T-helper 2 cell (primary cell): ENCODE measurements at regions not wholly inside any gene's neighbourhood (a gene's known extent, or its start where the extent isn't known, plus 50 kb on each side); places are given as distances from the start of the nearest gene placed in this dataset.
"Not testable (repeated sequence)": the region's sequence is repeated elsewhere in the genome, so short reads cannot be mapped to it uniquely, and the experiment has no call there.

Experiments used
- DNase-seq, 5 experiments: peaks; one replicate each; pipeline versions ENCODE4 v3.0.0 to v3.0.0-alpha.2; 2012 to 2022

DNA sequence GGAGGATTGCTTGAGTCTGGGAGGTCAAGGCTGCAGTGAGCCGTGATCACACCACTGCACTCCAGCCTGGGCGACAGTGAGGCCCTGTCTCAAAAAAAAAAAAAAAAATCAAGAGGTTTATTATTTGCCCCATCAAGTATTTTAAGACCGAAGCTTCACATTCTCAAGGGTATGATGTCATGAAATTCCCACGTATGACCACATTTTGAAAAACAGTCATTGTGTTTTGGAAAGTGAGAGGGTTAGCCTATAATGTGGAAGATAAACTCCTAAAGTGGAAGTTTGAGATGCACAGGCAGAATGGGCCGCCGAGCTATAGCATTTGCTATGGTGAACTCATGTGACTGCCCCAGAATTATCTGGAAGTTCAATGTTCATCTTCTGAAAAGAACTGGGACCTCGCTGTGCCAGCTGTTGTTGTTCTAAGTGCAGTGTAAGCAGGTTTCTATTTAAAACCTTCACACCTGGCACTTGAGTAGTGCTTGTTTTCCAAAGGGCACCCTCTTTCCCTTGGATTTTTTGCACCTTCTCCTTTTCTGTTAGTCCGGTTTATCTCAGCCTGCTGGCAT is 96.9 kb upstream of the SLC25A33 start:
- DNase-seq, result no peak

DNA sequence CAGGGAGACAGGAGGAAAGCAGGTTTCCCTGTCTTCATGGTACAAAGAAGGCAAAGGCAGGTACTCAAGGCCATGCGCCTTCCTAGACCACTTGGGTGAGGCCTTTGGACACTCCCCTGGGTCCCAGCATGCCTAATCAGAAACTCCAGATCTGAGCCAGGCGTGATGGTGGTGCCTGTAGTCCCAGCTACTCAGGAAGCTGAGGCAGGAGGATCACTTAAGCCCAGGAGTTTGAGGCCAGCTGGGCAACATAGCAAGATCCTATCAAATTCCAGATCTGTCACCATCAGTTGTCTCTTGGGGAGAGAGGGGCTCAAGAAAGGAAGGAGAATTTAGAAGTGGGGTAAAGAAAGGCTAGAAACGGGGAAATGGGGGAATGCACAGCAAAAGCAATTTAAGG is 96.3 kb upstream of the SLC25A33 start:
- DNase-seq, result no peak

DNA sequence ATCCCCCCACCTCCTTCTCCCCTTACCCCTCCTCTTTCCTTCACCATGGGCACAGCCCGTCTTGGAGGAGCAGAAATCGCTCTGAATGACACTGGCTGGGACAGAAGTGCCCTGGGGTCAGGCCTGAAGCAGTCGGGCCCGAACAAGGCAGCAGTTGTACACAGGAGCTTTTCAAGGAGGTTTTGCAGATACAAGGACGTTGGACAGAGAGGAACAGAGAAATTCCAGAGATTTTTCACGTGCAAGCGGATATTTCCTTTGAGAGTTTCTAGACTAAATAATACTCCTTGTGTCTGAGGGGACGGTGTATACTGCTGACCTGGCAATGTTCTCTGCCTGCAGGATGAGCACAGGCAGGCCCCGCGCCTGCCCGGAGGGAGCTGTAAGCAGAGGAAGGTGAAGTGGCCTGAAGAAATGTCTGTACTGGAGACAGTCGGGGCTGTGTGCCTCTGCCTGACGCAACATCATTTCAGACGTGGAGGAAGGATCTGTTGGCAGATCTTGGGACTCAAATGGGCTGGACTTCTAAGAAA is 95.3 kb upstream of the SLC25A33 start:
- no peak for DNase-seq

DNA sequence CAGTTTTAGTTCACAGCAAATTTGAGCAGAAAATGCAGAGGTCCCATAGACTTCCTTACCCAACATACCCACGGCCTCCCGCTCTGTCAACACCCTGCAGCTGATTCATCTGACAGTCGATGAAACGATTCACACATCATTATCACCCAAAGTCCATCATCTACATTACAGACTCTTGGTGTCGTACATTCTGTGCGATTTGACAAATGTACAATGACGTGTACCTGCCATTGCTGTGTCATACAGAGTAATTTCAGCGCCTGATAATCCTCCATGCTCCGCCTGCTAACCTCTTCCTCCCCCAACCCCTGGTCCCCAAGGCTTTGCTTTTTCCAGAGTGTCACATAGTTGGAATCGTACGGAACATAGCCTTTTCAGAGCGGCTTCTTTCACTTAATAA is 94.7 kb upstream of the SLC25A33 start:
- no peak for DNase-seq

DNA sequence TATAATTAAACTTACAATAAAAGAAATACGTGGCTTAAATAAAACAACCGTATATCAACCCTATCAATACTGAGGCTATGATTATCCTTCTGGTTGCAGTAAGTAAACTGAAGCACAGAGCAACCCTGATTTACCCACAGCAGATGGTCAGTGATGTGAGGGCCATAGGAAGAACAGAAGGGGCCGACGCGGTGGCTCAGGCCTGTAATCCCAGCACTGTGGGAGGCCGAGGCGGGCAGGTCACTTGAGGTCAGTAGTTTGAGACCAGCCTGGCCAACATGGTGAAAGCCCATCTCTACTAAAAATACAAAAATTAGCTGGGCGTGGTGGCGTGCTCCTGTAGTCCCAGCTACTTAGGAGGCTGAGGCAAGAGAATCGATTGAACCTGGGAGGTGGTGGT is 94.2 kb upstream of the SLC25A33 start:
- DNase-seq, result not testable (repeated sequence)

- DNase-seq, result no peak
These were observed 91.9 kb upstream of the SLC25A33 start for GRCh38 chr1:9447215-9447960.

DNA sequence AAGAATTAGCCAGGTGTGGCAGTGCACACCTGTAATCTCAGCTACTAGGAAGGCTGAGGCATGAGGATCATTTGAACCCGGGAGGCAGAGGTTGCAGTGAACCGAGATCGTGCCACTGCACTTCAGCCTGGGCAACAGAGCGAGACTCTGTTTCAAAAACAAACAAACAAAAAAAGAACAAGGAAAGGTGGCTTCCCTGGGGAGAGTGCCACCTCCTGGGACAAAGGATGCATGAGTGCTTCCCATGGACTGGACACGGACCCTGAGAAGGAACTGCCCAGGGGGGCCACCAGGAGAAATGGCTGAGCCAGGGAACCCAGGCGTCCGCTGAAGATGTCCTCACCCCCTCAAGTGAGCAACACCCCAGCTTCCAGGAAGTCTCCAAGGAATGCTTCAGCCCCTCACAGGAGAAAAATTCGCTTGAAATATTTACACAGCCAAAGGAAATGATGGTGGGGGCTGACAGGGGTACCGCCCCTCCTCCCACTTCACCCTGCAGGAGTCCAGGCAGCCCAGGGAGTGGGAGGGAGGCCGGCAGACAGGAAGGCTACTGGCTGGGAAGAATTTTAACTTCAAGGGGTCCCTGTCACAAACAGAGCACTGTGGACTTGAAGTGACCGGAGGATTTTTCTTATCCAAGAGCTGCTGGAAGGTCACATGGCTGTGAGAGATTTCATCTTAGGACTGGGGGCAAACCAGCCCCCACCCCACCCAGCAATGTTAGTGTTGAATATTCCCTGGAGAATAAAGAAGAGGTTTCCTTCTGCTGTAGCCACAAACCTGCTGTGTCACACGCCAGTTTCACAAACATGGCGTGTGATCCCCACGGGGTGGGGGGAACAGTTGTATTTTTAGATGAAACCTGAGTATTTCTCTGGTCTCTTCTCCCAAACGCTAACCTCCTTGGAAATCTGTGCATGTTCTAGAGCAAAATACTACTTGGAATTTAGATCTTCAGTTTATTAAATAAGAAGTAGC is 90.8 kb upstream of the SLC25A33 start:
- DNase-seq, result no peak

GRCh38 chr1:9449110-9449627 is 90.1 kb upstream of the SLC25A33 start:
- DNase-seq, result no peak

GRCh38 chr1:9449976-9450696 is 89.1 kb upstream of the SLC25A33 start:
- no peak for DNase-seq

DNA sequence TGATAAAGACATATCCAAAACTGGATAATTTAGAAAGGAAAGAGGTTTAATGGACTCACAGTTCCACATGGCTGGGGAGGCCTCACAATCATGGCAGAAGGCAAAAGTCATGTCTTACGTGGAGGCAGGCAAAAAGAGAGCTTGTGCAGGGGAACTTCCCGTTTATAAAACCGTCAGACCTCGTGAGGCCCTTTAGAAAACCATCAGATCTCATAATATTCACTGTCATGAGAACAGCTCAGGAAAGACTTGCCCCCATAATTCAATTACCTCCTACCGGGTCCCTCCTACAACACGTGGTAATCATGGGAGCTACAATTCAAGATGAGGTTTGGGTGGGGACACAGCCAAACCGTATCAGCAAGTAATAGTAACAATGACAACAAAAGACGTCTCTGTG is 88.2 kb upstream of the SLC25A33 start:
- no peak for DNase-seq

GRCh38 chr1:9452516-9453140 is 86.6 kb upstream of the SLC25A33 start:
- DNase-seq, result no peak

- no peak for DNase-seq
These were observed 85.9 kb upstream of the SLC25A33 start for GRCh38 chr1:9453375-9453774.

DNA sequence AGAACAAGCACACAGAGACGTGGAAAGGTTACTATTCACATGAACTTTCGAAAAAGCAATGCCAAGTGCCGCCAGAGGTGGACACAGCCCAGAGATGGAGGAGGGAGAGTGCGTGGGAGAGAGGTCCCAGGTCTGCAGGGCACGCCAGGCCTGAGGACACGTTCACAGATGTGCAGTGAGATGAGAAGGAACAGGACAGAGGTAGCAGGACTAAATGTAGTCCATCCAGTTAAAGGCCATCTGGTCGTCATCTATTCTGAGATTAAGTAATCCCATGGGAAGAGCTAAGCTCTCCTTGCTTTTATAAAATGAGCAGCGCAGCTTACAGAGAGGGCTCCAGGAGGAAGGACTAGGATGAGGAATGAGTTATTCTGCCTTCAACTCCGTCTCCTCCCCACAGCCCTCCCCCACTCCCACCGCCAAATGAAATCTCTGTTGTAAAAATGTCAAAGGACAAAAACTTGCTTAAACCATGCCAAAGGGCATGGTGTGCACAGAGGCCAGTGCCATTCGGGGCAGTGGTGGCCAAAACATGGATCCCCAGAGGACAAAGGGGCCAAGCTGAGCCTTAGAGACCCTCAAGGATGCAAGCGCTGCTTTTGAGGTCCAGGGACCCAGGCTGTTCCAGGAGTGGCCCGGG is 85.4 kb upstream of the SLC25A33 start:
- no peak for DNase-seq

GRCh38 chr1:9454494-9455066 is 84.7 kb upstream of the SLC25A33 start:
- no peak for DNase-seq

DNA sequence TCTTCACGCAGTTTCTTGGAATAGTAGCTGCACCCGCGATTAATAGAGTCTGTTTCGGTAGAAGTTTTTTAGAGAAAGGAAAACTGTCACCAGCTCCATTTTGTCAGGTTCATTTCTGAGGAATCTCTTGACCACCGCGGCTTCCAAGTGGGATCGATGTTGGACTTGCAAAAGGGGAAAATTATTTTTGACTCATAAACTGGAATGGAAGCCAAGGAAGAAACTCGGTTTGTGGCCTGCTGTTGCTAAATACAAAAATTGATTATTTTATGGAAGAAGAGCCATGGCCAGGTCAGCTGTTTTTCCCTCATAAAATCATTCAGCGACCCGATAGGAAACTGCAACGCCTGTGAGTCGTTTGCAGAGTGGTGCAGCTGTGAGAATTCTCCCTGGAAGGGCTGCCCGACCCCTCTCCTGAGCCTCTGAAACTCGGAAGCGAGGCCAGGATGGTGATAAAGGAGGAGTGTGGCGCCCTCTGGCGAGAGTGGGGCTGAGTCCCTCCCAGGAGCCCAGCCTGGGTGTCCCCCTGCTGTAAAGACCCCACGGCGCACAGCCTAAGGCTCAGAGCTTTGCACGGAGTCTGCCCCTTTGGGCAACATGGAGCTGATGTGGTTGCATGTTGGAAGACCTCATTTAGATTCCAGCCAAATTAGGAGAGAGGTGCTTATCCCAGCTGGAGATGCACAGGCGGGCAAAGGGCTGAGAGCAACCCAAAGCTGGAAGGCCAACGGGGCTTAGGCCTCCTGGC is 83.6 kb upstream of the SLC25A33 start:
- peak; percentile 12 to 63 (median 50) for DNase-seq

DNA sequence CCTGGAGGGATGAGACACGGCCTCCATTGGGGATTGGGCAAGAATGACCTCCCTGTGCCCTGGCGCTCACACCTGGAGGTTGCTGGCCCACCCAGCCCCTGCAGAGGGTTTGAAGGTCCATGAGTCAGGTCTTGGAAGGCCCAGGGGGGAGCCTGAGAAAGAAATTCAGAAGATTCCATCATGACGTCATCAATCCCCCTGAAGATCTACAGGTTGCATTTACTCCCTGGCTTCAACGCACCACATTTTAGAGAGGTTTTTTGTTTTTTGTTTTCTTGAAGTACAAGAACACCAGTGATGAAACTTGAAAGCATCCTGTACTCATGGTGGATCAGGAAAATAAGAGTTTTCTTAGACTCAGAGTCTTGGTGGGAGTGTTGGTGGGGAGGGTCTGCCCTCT is 82.4 kb upstream of the SLC25A33 start:
- no peak for DNase-seq

DNA sequence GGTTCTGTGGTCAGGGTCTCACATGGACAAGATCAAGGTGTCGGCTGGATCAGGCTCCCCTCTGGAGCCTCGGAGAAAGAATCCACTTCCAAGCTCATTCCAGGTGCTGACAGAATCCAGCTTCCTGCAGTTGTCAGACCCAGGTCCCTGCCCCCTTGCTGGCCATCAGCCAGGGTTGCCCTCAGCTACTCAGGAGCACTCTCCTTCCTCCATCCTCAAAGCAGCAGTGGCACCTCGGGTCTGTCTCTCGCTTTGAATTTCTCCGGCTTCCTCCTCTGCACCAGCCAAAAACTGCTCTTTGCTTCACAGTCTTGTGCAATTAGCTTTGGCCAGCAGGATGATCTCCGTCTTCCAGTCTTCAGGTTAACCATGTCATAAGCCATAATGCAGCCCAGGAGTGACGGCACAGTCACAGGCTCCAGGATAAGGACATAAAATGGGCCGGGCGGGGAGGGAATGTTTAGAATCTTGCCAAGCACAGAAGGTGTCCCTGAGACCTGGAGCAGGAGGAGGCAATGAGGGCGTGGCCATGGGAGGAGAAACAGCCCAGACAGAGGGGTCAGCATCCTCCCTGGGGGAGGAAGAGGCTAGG is 79.4 kb upstream of the SLC25A33 start:
- DNase-seq, result no peak

- DNase-seq, result no peak
These were observed 73.6 kb upstream of the SLC25A33 start for GRCh38 chr1:9465640-9466039.
